Esophagus squamous epithelium (tissue), 4 donors: ENCODE measurements at regions not wholly inside any gene's neighbourhood (a gene's known extent, or its start where the extent isn't known, plus 50 kb on each side); places are given as distances from the start of the nearest gene placed in this dataset.

Source experiments
- POLR2A ChIP-seq, 4 donors: fragments of 450-650 bp; IDR thresholded peaks; one replicate each; pipeline ENCODE4 v1.6.1; 2017; ENCODE audit warnings: antibody characterized with exemption in 4 of 4, mild to moderate bottlenecking in 4 of 4, moderate library complexity in 3 of 4
- TF ChIP-seq, protein P1 (sequence below), 6 experiments: fragments of 450-650 bp in 4 of 6; fragments of 200-600 bp in 2 of 6; sonication (generic) in 2 of 6; IDR thresholded peaks; one replicate each; pipeline ENCODE4 v1.5.1; 2016 to 2019; ENCODE audit warnings: antibody characterized with exemption in 6 of 6, mild to moderate bottlenecking in 4 of 6, moderate library complexity in 4 of 6

DNA sequence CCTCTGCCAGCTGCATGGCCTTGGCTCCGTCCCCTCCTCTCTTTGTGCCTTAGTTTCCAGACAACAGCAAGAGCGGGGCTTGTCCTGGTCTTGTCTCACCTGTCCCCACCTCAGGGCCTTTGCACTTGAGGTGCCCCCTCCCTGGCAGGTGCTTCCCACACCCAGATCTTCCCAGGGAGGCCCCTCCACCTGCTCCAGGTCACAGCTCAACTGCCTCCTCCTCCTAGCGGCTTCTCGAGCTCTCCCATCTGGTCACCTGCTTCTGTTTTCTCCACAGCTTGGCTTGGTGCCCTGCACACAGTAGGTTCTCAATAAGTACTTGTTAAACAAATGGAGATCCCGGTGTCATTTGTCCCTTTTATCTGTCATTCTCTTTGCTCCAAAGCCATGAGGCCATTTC lies 64.3 kb upstream of the ZNF716 start:
- TF ChIP-seq, protein P1, sequence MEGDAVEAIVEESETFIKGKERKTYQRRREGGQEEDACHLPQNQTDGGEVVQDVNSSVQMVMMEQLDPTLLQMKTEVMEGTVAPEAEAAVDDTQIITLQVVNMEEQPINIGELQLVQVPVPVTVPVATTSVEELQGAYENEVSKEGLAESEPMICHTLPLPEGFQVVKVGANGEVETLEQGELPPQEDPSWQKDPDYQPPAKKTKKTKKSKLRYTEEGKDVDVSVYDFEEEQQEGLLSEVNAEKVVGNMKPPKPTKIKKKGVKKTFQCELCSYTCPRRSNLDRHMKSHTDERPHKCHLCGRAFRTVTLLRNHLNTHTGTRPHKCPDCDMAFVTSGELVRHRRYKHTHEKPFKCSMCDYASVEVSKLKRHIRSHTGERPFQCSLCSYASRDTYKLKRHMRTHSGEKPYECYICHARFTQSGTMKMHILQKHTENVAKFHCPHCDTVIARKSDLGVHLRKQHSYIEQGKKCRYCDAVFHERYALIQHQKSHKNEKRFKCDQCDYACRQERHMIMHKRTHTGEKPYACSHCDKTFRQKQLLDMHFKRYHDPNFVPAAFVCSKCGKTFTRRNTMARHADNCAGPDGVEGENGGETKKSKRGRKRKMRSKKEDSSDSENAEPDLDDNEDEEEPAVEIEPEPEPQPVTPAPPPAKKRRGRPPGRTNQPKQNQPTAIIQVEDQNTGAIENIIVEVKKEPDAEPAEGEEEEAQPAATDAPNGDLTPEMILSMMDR (IDR thresholded peaks at IDR 0.05), result no peak
- TF ChIP-seq POLR2A (IDR thresholded peaks at IDR 0.05), result no peak
